ENCODE measurements at regions not wholly inside any gene's neighbourhood (a gene's known extent, or its start where the extent isn't known, plus 50 kb on each side); places are given as distances from the start of the nearest gene placed in this dataset.

- H3K36me3 ChIP-seq: no peaks in the 10 kb centered on the region
- H3K4me2 ChIP-seq: no peak overlapping the region
- no peak for TF ChIP-seq Cebpa-rat (IDR thresholded peaks at IDR 0.05)
- H3K4me3 ChIP-seq: no peak overlapping the region
- H3K4me1 ChIP-seq: no peaks in the 10 kb centered on the region
- no peaks in the 10 kb centered on the region for H3K9me3 ChIP-seq
- H3K27ac ChIP-seq: no peak overlapping the region
- no peak overlapping the region for H3K9ac ChIP-seq
- H3K27me3 ChIP-seq: no peaks in the 10 kb centered on the region
- H4K20me1 ChIP-seq: no peaks in the 10 kb centered on the region
Observed at GRCh38 chr5:109917154-109917546, 227.4 kb downstream of the MAN2A1 start.

- Histone ChIP-seq H3K4me1 (no peaks in the 10 kb centered on the region), H3K36me3 (no peaks in the 10 kb centered on the region), H3K9me3 (no peaks in the 10 kb centered on the region), H3K27me3 (no peaks in the 10 kb centered on the region), H3K27ac (no peak overlapping the region), H3K4me2 (no peak overlapping the region), H3K4me3 (no peak overlapping the region), H3K9ac (no peak overlapping the region), H4K20me1 (no peaks in the 10 kb centered on the region)
- no peak; the same call in 1 of the 2 replicates for TF ChIP-seq Cebpa-rat (IDR thresholded peaks at IDR 0.05)
Observed at GRCh38 chr5:109917966-109918365, 228.2 kb downstream of the MAN2A1 start.

- TF ChIP-seq Cebpa-rat (IDR thresholded peaks at IDR 0.05): no peak
- no peaks in the 10 kb centered on the region for H3K27me3 ChIP-seq
- no peak overlapping the region for H3K27ac ChIP-seq
- H3K36me3 ChIP-seq: no peaks in the 10 kb centered on the region
- no peaks in the 10 kb centered on the region for H4K20me1 ChIP-seq
- H3K4me1 ChIP-seq: no peaks in the 10 kb centered on the region
- H3K4me2 ChIP-seq: no peak overlapping the region
- no peak overlapping the region for H3K4me3 ChIP-seq
- no peaks in the 10 kb centered on the region for H3K9me3 ChIP-seq
- H3K9ac ChIP-seq: no peak overlapping the region
Observed at GRCh38 chr5:109920736-109921135, 231.0 kb downstream of the MAN2A1 start.

- Histone ChIP-seq H3K9me3 (no peaks in the 10 kb centered on the region), H3K36me3 (no peaks in the 10 kb centered on the region), H4K20me1 (no peaks in the 10 kb centered on the region), H3K4me3 (no peak overlapping the region), H3K9ac (no peak overlapping the region), H3K27ac (no peak overlapping the region), H3K4me1 (no peaks in the 10 kb centered on the region), H3K4me2 (no peak overlapping the region), H3K27me3 (no peaks in the 10 kb centered on the region)
- TF ChIP-seq Cebpa-rat (IDR thresholded peaks at IDR 0.05): no peak
Observed at GRCh38 chr5:109921735-109922380, 232.1 kb downstream of the MAN2A1 start.

- H3K4me1 ChIP-seq: no peaks in the 10 kb centered on the region
- H3K36me3 ChIP-seq: no peaks in the 10 kb centered on the region
- H3K9me3 ChIP-seq: no peaks in the 10 kb centered on the region
- no peak overlapping the region for H3K4me2 ChIP-seq
- no peak overlapping the region for H3K4me3 ChIP-seq
- no peaks in the 10 kb centered on the region for H4K20me1 ChIP-seq
- no peaks in the 10 kb centered on the region for H3K27me3 ChIP-seq
- H3K9ac ChIP-seq: no peak overlapping the region
- H3K27ac ChIP-seq: no peak overlapping the region
- TF ChIP-seq Cebpa-rat (IDR thresholded peaks at IDR 0.05): no peak
Observed at GRCh38 chr5:109922381-109922995, 232.8 kb downstream of the MAN2A1 start.

GRCh38 chr5:109923205-109923604, 233.5 kb downstream of the MAN2A1 start:
- H3K9ac ChIP-seq: no peak overlapping the region
- no peaks in the 10 kb centered on the region for H3K9me3 ChIP-seq
- no peak overlapping the region for H3K27ac ChIP-seq
- no peak for TF ChIP-seq Cebpa-rat (IDR thresholded peaks at IDR 0.05)
- H3K4me1 ChIP-seq: no peaks in the 10 kb centered on the region
- H3K4me3 ChIP-seq: no peak overlapping the region
- no peaks in the 10 kb centered on the region for H3K36me3 ChIP-seq
- H3K27me3 ChIP-seq: no peaks in the 10 kb centered on the region
- no peaks in the 10 kb centered on the region for H4K20me1 ChIP-seq
- no peak overlapping the region for H3K4me2 ChIP-seq

- no peak for TF ChIP-seq Cebpa-rat (IDR thresholded peaks at IDR 0.05)
Observed at GRCh38 chr5:109924237-109925107, 234.7 kb downstream of the MAN2A1 start.

GRCh38 chr5:109927639-109928038, 237.9 kb downstream of the MAN2A1 start:
- Histone ChIP-seq H3K36me3 (no peaks in the 10 kb centered on the region), H3K4me2 (no peak overlapping the region), H3K27ac (no peak overlapping the region), H3K9me3 (no peaks in the 10 kb centered on the region), H4K20me1 (no peaks in the 10 kb centered on the region), H3K4me3 (no peak overlapping the region), H3K27me3 (no peaks in the 10 kb centered on the region), H3K4me1 (no peaks in the 10 kb centered on the region), H3K9ac (no peak overlapping the region)
- TF ChIP-seq Cebpa-rat (IDR thresholded peaks at IDR 0.05): no peak

More at GRCh38 chr5:109924237-109925107, 234.7 kb downstream of the MAN2A1 start:
- Histone ChIP-seq H4K20me1 (no peaks in the 10 kb centered on the region), H3K27me3 (no peaks in the 10 kb centered on the region), H3K9me3 (no peaks in the 10 kb centered on the region), H3K27ac (no peak overlapping the region), H3K4me3 (no peak overlapping the region), H3K9ac (no peak overlapping the region), H3K4me1 (no peaks in the 10 kb centered on the region), H3K4me2 (no peak overlapping the region), H3K36me3 (no peaks in the 10 kb centered on the region)

- H4K20me1 ChIP-seq: no peaks in the 10 kb centered on the region
- no peak overlapping the region for H3K4me2 ChIP-seq
- H3K27me3 ChIP-seq: no peaks in the 10 kb centered on the region
- no peak overlapping the region for H3K9ac ChIP-seq
- no peaks in the 10 kb centered on the region for H3K4me1 ChIP-seq
- no peak for TF ChIP-seq Cebpa-rat (IDR thresholded peaks at IDR 0.05)
- no peak overlapping the region for H3K27ac ChIP-seq
- H3K4me3 ChIP-seq: no peak overlapping the region
- H3K9me3 ChIP-seq: no peaks in the 10 kb centered on the region
- H3K36me3 ChIP-seq: no peaks in the 10 kb centered on the region
Observed at GRCh38 chr5:109928046-109928445, 238.3 kb downstream of the MAN2A1 start.

GRCh38 chr5:109928811-109929210, 239.1 kb downstream of the MAN2A1 start:
- H3K4me3 ChIP-seq: no peak overlapping the region
- no peaks in the 10 kb centered on the region for H3K27me3 ChIP-seq
- H4K20me1 ChIP-seq: no peaks in the 10 kb centered on the region
- no peak for TF ChIP-seq Cebpa-rat (IDR thresholded peaks at IDR 0.05)
- no peak overlapping the region for H3K27ac ChIP-seq
- no peaks in the 10 kb centered on the region for H3K9me3 ChIP-seq
- no peak overlapping the region for H3K4me2 ChIP-seq
- H3K9ac ChIP-seq: no peak overlapping the region
- H3K4me1 ChIP-seq: no peaks in the 10 kb centered on the region
- H3K36me3 ChIP-seq: no peaks in the 10 kb centered on the region
